SK-N-MC (cell line): ENCODE measurements at regions not wholly inside any gene's neighbourhood (a gene's known extent, or its start where the extent isn't known, plus 50 kb on each side); places are given as distances from the start of the nearest gene placed in this dataset.
"Not testable (repeated sequence)": the region's sequence is repeated elsewhere in the genome, so short reads cannot be mapped to it uniquely, and the experiment has no call there.

ENCODE experiments used
- EZH2 ChIP-seq: fragments of 200-600 bp; sonication (generic); IDR thresholded peaks from one replicate; pipeline ENCODE4 v1.6.1; 2017; ENCODE audit warnings: antibody characterized with exemption
- POLR2AphosphoS5 ChIP-seq: IDR thresholded peaks from 2 replicates; pipeline ENCODE4 v1.6.1; 2012; ENCODE audit warnings: mild to moderate bottlenecking, low read depth, low read length, borderline replicate concordance

DNA sequence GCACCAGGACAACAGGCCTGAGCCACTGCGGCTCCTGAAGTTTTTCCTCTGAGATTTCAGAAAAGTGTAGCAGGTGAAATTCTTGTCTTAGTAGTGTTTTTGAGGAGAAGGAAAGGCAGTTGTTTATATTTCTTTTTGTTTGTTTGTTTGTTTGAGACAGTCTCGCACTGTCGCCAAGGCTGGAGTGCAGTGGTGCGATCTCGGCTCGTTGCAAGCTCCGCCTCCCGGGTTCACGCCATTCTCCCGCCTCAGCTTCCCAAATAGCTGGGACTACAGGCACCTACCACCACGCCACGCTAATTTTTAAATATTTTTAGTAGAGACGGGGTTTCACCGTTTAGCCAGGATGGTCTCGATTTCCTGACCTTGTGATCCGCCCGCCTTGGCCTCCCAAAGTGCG, 454.2 kb downstream of the AASDHPPT start:
- TF ChIP-seq EZH2, POLR2AphosphoS5: not testable (repeated sequence)
